ENCODE measurements at regions not wholly inside any gene's neighbourhood (a gene's known extent, or its start where the extent isn't known, plus 50 kb on each side); places are given as distances from the start of the nearest gene placed in this dataset.

DNA sequence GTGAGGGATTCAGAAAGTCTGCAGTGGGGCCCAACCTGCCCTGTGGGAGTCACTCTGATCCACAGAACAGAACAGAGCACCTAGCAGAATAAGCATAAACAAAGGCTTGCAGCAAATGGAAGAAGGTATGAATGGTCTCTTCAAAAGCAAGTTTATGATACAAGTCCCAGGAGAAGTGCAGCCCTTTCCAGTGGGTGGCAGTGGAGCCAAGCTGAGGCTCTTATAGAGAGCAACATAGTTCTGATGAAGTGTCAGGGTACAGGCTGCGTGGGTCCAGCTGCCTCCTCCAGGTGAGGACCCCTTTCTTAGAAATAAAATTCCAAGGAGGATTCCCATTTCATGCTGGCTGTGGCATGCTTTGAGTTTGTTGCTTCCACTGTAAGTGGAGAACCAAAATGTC is 88.8 kb upstream of the PAK3 start:
- H3K27ac ChIP-seq (ENCODE audit: low read depth in 1 of 2, low read length in 2 of 2), result no peak overlapping the region
- 88% methylated on average over 1 of the region's 1 CpG for WGBS
- H3K27me3 ChIP-seq (ENCODE audit: control insufficient read depth in 4 of 4, insufficient read depth in 4 of 4, low read length in 3 of 4), result peaks cover 0 to 4% (median 0%) of the 10 kb centered on the region in 4 donors
- TF ChIP-seq HNF4G (IDR thresholded peaks at IDR 0.05), result no peak
- H3K9me3 ChIP-seq (ENCODE audit: control insufficient read depth in 4 of 4, low read length in 3 of 4), result no peaks in the 10 kb centered on the region
- no peaks in the 10 kb centered on the region for H3K4me1 ChIP-seq (ENCODE audit: control insufficient read depth in 4 of 4, insufficient read depth in 4 of 4, low read length in 3 of 4)
- no peak overlapping the region for H3K4me3 ChIP-seq (ENCODE audit: low read depth in 1 of 3, low read length in 3 of 3)
- H3K9ac ChIP-seq (ENCODE audit: low read depth in 1 of 2, low read length in 2 of 2), result no peak overlapping the region
- DNase-seq (ENCODE audit: low spot score), result no peak
- H3K36me3 ChIP-seq (ENCODE audit: control insufficient read depth in 4 of 4, insufficient read depth in 3 of 4, low read depth in 1 of 4, low read length in 3 of 4), result no peaks in the 10 kb centered on the region

DNA sequence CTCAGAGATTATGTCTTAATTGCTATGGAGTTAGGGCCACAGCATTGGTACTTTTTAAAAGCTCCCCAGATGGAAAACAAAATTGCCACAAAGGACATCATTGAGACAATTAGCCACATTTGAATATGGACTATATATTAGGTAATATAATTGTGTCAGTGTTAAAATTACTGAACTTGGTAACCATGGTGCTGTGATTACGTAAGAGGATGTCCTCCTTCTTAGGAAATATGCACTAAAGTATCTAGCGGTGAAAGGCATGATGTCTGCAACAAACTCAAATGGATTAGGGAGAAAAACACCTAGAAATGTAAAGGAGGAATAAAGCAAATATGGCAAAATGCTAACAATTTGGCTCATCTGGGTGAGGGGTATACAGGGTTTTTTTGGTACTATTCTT is 89.9 kb upstream of the PAK3 start:
- peaks cover 0 to 4% (median 0%) of the 10 kb centered on the region in 4 donors for H3K27me3 ChIP-seq (ENCODE audit: control insufficient read depth in 4 of 4, insufficient read depth in 4 of 4, low read length in 3 of 4)
- 70% methylated on average over 2 of the region's 2 CpGs for WGBS
- H3K4me1 ChIP-seq (ENCODE audit: control insufficient read depth in 4 of 4, insufficient read depth in 4 of 4, low read length in 3 of 4), result no peaks in the 10 kb centered on the region
- TF ChIP-seq YY1 (IDR thresholded peaks at IDR 0.05) (no peak), TAF1 (conservative IDR thresholded peaks at IDR 0.05) (no peak), ZBTB33 (IDR thresholded peaks at IDR 0.05) (no peak), RAD21 (IDR thresholded peaks at IDR 0.05) (no peak), CTCF (IDR thresholded peaks at IDR 0.05; ENCODE audit: low read depth, low read length, missing input control) (no peak), GABPA (IDR thresholded peaks at IDR 0.05 in 1 of 2, conservative IDR thresholded peaks at IDR 0.05 in 1 of 2) (no peak), HNF4G (IDR thresholded peaks at IDR 0.05) (no peak)
- no peak overlapping the region for H3K4me3 ChIP-seq (ENCODE audit: low read depth in 1 of 3, low read length in 3 of 3)
- H3K36me3 ChIP-seq (ENCODE audit: control insufficient read depth in 4 of 4, insufficient read depth in 3 of 4, low read depth in 1 of 4, low read length in 3 of 4), result no peaks in the 10 kb centered on the region
- no peak overlapping the region for H3K9ac ChIP-seq (ENCODE audit: low read depth in 1 of 2, low read length in 2 of 2)
- H3K9me3 ChIP-seq (ENCODE audit: control insufficient read depth in 4 of 4, low read length in 3 of 4), result no peaks in the 10 kb centered on the region
- H3K27ac ChIP-seq (ENCODE audit: low read depth in 1 of 2, low read length in 2 of 2), result no peak overlapping the region
- no peak for DNase-seq (ENCODE audit: low spot score)

GRCh38 chrX:111005166-111005565 is 90.8 kb upstream of the PAK3 start:
- no peaks in the 10 kb centered on the region for H3K36me3 ChIP-seq (ENCODE audit: control insufficient read depth in 4 of 4, insufficient read depth in 3 of 4, low read depth in 1 of 4, low read length in 3 of 4)
- no peak overlapping the region for H3K27ac ChIP-seq (ENCODE audit: low read depth in 1 of 2, low read length in 2 of 2)
- peaks cover 0 to 4% (median 0%) of the 10 kb centered on the region in 4 donors for H3K27me3 ChIP-seq (ENCODE audit: control insufficient read depth in 4 of 4, insufficient read depth in 4 of 4, low read length in 3 of 4)
- TF ChIP-seq NR2F2 (IDR thresholded peaks at IDR 0.05), result no peak
- no peak for TF ChIP-seq YY1 (IDR thresholded peaks at IDR 0.05)
- no peak for TF ChIP-seq JUND (IDR thresholded peaks at IDR 0.05)
- no peak for TF ChIP-seq HNF4G (IDR thresholded peaks at IDR 0.05)
- TF ChIP-seq ZBTB33 (IDR thresholded peaks at IDR 0.05), result no peak
- no peak for TF ChIP-seq GABPA (IDR thresholded peaks at IDR 0.05 in 1 of 2, conservative IDR thresholded peaks at IDR 0.05 in 1 of 2)
- TF ChIP-seq HNF4A (conservative IDR thresholded peaks at IDR 0.05), result no peak
- no peak for TF ChIP-seq ATF3 (IDR thresholded peaks at IDR 0.05)
- TF ChIP-seq, protein P1, sequence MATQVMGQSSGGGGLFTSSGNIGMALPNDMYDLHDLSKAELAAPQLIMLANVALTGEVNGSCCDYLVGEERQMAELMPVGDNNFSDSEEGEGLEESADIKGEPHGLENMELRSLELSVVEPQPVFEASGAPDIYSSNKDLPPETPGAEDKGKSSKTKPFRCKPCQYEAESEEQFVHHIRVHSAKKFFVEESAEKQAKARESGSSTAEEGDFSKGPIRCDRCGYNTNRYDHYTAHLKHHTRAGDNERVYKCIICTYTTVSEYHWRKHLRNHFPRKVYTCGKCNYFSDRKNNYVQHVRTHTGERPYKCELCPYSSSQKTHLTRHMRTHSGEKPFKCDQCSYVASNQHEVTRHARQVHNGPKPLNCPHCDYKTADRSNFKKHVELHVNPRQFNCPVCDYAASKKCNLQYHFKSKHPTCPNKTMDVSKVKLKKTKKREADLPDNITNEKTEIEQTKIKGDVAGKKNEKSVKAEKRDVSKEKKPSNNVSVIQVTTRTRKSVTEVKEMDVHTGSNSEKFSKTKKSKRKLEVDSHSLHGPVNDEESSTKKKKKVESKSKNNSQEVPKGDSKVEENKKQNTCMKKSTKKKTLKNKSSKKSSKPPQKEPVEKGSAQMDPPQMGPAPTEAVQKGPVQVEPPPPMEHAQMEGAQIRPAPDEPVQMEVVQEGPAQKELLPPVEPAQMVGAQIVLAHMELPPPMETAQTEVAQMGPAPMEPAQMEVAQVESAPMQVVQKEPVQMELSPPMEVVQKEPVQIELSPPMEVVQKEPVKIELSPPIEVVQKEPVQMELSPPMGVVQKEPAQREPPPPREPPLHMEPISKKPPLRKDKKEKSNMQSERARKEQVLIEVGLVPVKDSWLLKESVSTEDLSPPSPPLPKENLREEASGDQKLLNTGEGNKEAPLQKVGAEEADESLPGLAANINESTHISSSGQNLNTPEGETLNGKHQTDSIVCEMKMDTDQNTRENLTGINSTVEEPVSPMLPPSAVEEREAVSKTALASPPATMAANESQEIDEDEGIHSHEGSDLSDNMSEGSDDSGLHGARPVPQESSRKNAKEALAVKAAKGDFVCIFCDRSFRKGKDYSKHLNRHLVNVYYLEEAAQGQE (IDR thresholded peaks at IDR 0.05), result no peak
- H3K9ac ChIP-seq (ENCODE audit: low read depth in 1 of 2, low read length in 2 of 2), result no peak overlapping the region
- H3K4me1 ChIP-seq (ENCODE audit: control insufficient read depth in 4 of 4, insufficient read depth in 4 of 4, low read length in 3 of 4), result no peaks in the 10 kb centered on the region
- WGBS, result 86% methylated on average over 4 of the region's 4 CpGs
- no peak for DNase-seq (ENCODE audit: low spot score)
- no peak overlapping the region for H3K4me3 ChIP-seq (ENCODE audit: low read depth in 1 of 3, low read length in 3 of 3)
- no peaks in the 10 kb centered on the region for H3K9me3 ChIP-seq (ENCODE audit: control insufficient read depth in 4 of 4, low read length in 3 of 4)
